ENCODE measurements at regions not wholly inside any gene's neighbourhood (a gene's known extent, or its start where the extent isn't known, plus 50 kb on each side); places are given as distances from the start of the nearest gene placed in this dataset.

DNA sequence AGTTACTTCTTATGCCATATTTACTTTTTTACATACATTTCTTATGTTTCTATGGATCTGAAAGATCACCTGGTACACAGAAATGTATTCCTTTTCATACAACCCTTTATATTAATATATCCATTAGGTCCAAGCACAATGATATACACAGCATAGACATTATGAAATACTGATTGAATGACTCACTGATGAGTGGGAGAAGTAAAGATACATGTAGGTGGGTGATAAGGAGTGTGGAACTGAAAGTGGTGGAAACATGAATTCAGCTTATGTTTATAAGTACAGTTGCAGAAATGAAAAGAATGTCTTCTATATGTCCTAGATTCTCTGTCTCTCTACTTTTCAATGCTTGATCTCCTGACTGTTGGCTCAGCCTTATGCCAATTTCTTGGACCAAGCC is 87.9 kb downstream of the YIPF7 start:
- TF ChIP-seq, protein P1, sequence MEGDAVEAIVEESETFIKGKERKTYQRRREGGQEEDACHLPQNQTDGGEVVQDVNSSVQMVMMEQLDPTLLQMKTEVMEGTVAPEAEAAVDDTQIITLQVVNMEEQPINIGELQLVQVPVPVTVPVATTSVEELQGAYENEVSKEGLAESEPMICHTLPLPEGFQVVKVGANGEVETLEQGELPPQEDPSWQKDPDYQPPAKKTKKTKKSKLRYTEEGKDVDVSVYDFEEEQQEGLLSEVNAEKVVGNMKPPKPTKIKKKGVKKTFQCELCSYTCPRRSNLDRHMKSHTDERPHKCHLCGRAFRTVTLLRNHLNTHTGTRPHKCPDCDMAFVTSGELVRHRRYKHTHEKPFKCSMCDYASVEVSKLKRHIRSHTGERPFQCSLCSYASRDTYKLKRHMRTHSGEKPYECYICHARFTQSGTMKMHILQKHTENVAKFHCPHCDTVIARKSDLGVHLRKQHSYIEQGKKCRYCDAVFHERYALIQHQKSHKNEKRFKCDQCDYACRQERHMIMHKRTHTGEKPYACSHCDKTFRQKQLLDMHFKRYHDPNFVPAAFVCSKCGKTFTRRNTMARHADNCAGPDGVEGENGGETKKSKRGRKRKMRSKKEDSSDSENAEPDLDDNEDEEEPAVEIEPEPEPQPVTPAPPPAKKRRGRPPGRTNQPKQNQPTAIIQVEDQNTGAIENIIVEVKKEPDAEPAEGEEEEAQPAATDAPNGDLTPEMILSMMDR (conservative IDR thresholded peaks at IDR 0.05; ENCODE audit: low read depth, low read length), result no peak
- H3K4me3 ChIP-seq (ENCODE audit: low read length), result no peak overlapping the region
- no peak for DNase-seq (ENCODE audit: low read depth)

DNA sequence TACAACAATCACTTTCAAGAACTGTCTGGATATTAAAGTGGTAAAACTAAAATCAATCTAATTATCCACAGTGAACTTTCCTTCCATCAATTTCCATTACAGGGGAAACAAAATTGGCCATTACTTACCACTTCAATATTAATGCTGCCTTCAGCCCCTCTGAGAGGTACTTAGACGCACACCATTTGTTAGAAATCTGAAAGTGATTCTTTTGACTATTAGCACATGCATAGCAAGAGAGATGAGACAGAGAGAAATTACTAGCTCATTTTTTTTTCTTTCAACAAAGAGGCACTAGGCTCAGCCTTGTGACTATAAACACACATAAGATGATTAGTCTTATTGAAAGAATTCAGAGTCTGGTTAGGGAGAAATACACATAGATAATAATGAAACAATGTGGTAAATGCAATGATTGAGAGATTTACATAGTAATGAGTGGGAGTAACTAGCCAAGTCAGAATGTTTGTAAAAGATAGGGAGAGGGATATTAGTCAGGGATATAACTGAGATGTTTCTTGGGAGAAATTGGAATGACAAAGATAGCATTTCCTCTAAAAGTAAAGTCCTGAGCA is 93.3 kb downstream of the YIPF7 start:
- no peak overlapping the region for H3K4me3 ChIP-seq (ENCODE audit: low read length)
- TF ChIP-seq, protein P1 (conservative IDR thresholded peaks at IDR 0.05; ENCODE audit: low read depth, low read length), result no peak
- no peak for DNase-seq (ENCODE audit: low read depth)

DNA sequence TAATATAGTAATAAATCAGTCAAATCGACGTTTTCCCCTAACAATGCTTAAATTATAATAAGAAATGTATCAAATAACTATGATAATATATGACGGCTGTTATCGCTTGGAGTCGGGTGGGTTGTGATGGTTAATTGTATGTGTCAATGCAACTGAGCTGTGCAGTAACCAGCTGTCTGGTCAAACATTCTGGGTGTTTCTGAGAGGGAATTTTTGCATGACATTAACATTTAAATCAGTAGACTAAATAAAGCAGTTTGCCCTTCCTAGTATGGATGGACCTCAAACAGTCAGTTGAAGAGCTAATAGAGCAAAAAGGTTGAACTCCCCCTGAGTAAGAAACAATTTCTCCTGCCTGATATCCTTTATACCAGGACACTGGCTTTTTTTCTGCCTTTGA is 96.7 kb downstream of the YIPF7 start:
- no peak overlapping the region for H3K4me3 ChIP-seq (ENCODE audit: low read length)
- TF ChIP-seq, protein P1 (conservative IDR thresholded peaks at IDR 0.05; ENCODE audit: low read depth, low read length), result no peak

DNA sequence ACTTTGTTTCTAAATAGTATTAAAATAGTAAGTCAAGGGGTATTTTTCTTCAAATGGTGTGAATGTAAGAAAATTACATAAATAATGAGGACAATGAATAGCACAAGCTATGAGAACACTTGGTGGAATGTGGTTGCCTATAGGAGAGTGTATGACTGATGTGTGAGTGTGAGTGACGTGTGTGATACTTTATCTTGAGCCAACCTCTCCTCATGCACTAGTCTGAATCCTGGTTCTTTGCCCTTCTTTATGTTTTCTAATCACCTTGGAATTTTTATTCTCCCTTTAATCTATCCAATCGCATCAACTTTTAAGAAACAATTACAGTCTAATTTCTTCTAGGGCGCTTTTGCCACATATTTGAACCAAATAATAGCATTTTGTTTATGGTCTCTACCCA is 98.2 kb downstream of the YIPF7 start:
- no peak overlapping the region for H3K4me3 ChIP-seq (ENCODE audit: low read length)
- peak; percentile 42 for DNase-seq (ENCODE audit: low read depth)
- TF ChIP-seq, protein P1 (conservative IDR thresholded peaks at IDR 0.05; ENCODE audit: low read depth, low read length), result no peak

More for the DNA sequence above, 96.7 kb downstream of the YIPF7 start:
- DNase-seq (ENCODE audit: low read depth), result no peak

GRCh38 chr4:44545781-44546180 is 97.2 kb upstream of the KCTD8 start:
- DNase-seq (ENCODE audit: low read depth), result no peak
- no peak overlapping the region for H3K4me3 ChIP-seq (ENCODE audit: low read length)
- TF ChIP-seq, protein P1 (conservative IDR thresholded peaks at IDR 0.05; ENCODE audit: low read depth, low read length), result no peak

DNA sequence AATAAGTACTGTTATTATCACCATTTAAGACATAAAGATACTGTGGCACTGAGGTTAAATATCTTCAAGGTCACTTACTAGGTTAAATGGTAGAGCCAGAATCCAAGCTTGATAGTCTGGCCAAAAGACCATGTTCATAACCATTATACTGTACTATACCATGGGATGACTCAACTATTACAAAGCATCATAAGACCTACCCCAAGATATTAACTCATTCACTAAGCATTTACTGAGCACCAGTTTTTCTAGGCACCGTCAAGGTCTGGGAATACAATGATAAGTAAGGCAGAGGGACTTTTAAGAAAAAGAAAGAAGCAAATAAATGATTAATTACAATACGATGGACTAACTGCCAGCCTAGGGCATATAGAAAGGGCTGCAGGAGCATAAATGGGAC is 95.5 kb upstream of the KCTD8 start:
- TF ChIP-seq, protein P1 (conservative IDR thresholded peaks at IDR 0.05; ENCODE audit: low read depth, low read length), result no peak
- no peak overlapping the region for H3K4me3 ChIP-seq (ENCODE audit: low read length)
- DNase-seq (ENCODE audit: low read depth), result peak; percentile 65

- no peak overlapping the region for H3K4me3 ChIP-seq (ENCODE audit: low read length)
- TF ChIP-seq, protein P1 (conservative IDR thresholded peaks at IDR 0.05; ENCODE audit: low read depth, low read length), result no peak
- DNase-seq (ENCODE audit: low read depth), result no peak
These were observed 89.9 kb upstream of the KCTD8 start for GRCh38 chr4:44538534-44538933.
